HG03159 (cell line): ENCODE measurements at regions not wholly inside any gene's neighbourhood (a gene's known extent, or its start where the extent isn't known, plus 50 kb on each side); places are given as distances from the start of the nearest gene placed in this dataset.
"Not testable (repeated sequence)": the region's sequence is repeated elsewhere in the genome, so short reads cannot be mapped to it uniquely, and the experiment has no call there.

ENCODE experiments used
- ATAC-seq: cut with Tn5 transposase; IDR thresholded peaks from one replicate; pipeline ENCODE4 v1.9.1; 2021; ENCODE audit warnings: mild to moderate bottlenecking, moderate library complexity; ENCODE audit not compliant: unreplicated experiment

- ATAC-seq, result not testable (repeated sequence)
Measured at GRCh38 chr1:194858811-194859480, 1672.5 kb upstream of the B3GALT2 start.

- ATAC-seq, result no peak
Measured at GRCh38 chr1:194857413-194857812, 1671.0 kb upstream of the B3GALT2 start.

GRCh38 chr1:194848846-194849245 lies 1662.4 kb upstream of the B3GALT2 start:
- ATAC-seq, result no peak

GRCh38 chr1:194846488-194846887 lies 1660.1 kb upstream of the B3GALT2 start:
- ATAC-seq, result peak; percentile 95

- ATAC-seq, result no peak
Measured at GRCh38 chr1:194843077-194843476, 1656.7 kb upstream of the B3GALT2 start.

GRCh38 chr1:194833111-194833510 lies 1646.7 kb upstream of the B3GALT2 start:
- no peak for ATAC-seq

- ATAC-seq, result not testable (repeated sequence)
Measured at GRCh38 chr1:194831595-194831994, 1645.2 kb upstream of the B3GALT2 start.

- ATAC-seq, result peak; percentile 89
Measured at GRCh38 chr1:194830387-194830786, 1644.0 kb upstream of the B3GALT2 start.

GRCh38 chr1:194829492-194829891 lies 1643.1 kb upstream of the B3GALT2 start:
- ATAC-seq, result no peak

GRCh38 chr1:194825382-194825781 lies 1639.0 kb upstream of the B3GALT2 start:
- no peak for ATAC-seq

- no peak for ATAC-seq
Measured at GRCh38 chr1:194821091-194821490, 1634.7 kb upstream of the B3GALT2 start.

GRCh38 chr1:194818674-194819073 lies 1632.3 kb upstream of the B3GALT2 start:
- ATAC-seq, result no peak

GRCh38 chr1:194816859-194817258 lies 1630.4 kb upstream of the B3GALT2 start:
- ATAC-seq, result no peak

- ATAC-seq, result no peak
Measured at GRCh38 chr1:194813096-194813495, 1626.7 kb upstream of the B3GALT2 start.

- ATAC-seq, result peak; percentile 41
Measured at GRCh38 chr1:194809665-194810064, 1623.3 kb upstream of the B3GALT2 start.

- no peak for ATAC-seq
Measured at GRCh38 chr1:194809215-194809614, 1622.8 kb upstream of the B3GALT2 start.

GRCh38 chr1:194807530-194808220 lies 1621.3 kb upstream of the B3GALT2 start:
- ATAC-seq, result no peak

- ATAC-seq, result no peak
Measured at GRCh38 chr1:194802572-194802971, 1616.2 kb upstream of the B3GALT2 start.

GRCh38 chr1:194795917-194796593 lies 1609.6 kb upstream of the B3GALT2 start:
- peak; percentile 75 for ATAC-seq

- no peak for ATAC-seq
Measured at GRCh38 chr1:194787001-194787400, 1600.6 kb upstream of the B3GALT2 start.

GRCh38 chr1:194786027-194786426 lies 1599.6 kb upstream of the B3GALT2 start:
- ATAC-seq, result no peak

GRCh38 chr1:194776657-194777056 lies 1590.2 kb upstream of the B3GALT2 start:
- no peak for ATAC-seq
